GM18508 (cell line): ENCODE measurements at regions not wholly inside any gene's neighbourhood (a gene's known extent, or its start where the extent isn't known, plus 50 kb on each side); places are given as distances from the start of the nearest gene placed in this dataset.

Experiments
- ATAC-seq: cut with Tn5 transposase; IDR thresholded peaks from one replicate; pipeline ENCODE4 v1.9.1; 2021; ENCODE audit warnings: moderate number of reproducible peaks; ENCODE audit not compliant: insufficient read depth, unreplicated experiment

GRCh38 chr4:71923070-71923469 is 108.7 kb upstream of the NPFFR2 start:
- no peak for ATAC-seq

- no peak for ATAC-seq
Observed at GRCh38 chr4:71930459-71930858, 101.3 kb upstream of the NPFFR2 start.

GRCh38 chr4:71932941-71933340 is 98.9 kb upstream of the NPFFR2 start:
- ATAC-seq, result no peak

GRCh38 chr4:71938776-71939175 is 93.0 kb upstream of the NPFFR2 start:
- ATAC-seq, result no peak

- ATAC-seq, result no peak
Observed at GRCh38 chr4:71941001-71941400, 90.8 kb upstream of the NPFFR2 start.

GRCh38 chr4:71944956-71945355 is 86.8 kb upstream of the NPFFR2 start:
- no peak for ATAC-seq

GRCh38 chr4:71945791-71946190 is 86.0 kb upstream of the NPFFR2 start:
- ATAC-seq, result no peak

GRCh38 chr4:71958978-71959377 is 72.8 kb upstream of the NPFFR2 start:
- ATAC-seq, result no peak

GRCh38 chr4:71962622-71963264 is 69.1 kb upstream of the NPFFR2 start:
- no peak for ATAC-seq

- ATAC-seq, result no peak
Observed at GRCh38 chr4:71974681-71975080, 57.1 kb upstream of the NPFFR2 start.

- no peak for ATAC-seq
Observed at GRCh38 chr4:71976523-71976922, 55.3 kb upstream of the NPFFR2 start.

GRCh38 chr4:71978210-71978835 is 53.5 kb upstream of the NPFFR2 start:
- ATAC-seq, result no peak

- ATAC-seq, result no peak
Observed at GRCh38 chr4:71980976-71981375, 50.8 kb upstream of the NPFFR2 start.
